MCF 10A (cell line): ENCODE measurements at regions not wholly inside any gene's neighbourhood (a gene's known extent, or its start where the extent isn't known, plus 50 kb on each side); places are given as distances from the start of the nearest gene placed in this dataset.
A peak's percentile ranks its signal among the peaks of the same experiment; 100 is the strongest.

Source experiments
- BruUV-seq: library from RNA; stranded (reverse); fragments of 400-500 nt; replicated peaks from 2 replicates; lab custom pipeline; 2021; lab: Mats Ljungman, UMichigan
- CTCF ChIA-PET: fragments of 300-600 bp; sonication (Branson Sonifier 250); formaldehyde crosslinking; extraction: SDS; loops from one replicate; lab custom pipeline; 2021; ENCODE audit warnings: antibody characterized with exemption, inconsistent platforms; lab: Yijun Ruan, JAX
- POLR2A ChIA-PET: fragments of 300-600, 350-650 bp; sonication (Branson Sonifier 250); formaldehyde crosslinking; extraction: SDS; loops from one replicate; lab custom pipeline; 2020; ENCODE audit warnings: antibody characterized with exemption, inconsistent platforms; lab: Yijun Ruan, JAX
- DNase-seq: peaks from one replicate; pipeline ENCODE4 v3.0.0-alpha.2; 2018; ENCODE audit not compliant: unreplicated experiment
- H3K27ac Mint-ChIP-seq: one replicate; pipeline ENCODE4 v1.8.0; 2022; ENCODE audit warnings: mild to moderate bottlenecking, low read depth, mixed read lengths; ENCODE audit not compliant: unreplicated experiment
- H3K27me3 Mint-ChIP-seq: one replicate; pipeline ENCODE4 v1.8.0; 2022; ENCODE audit warnings: mixed read lengths; ENCODE audit not compliant: insufficient read depth, unreplicated experiment
- H3K36me3 Mint-ChIP-seq: one replicate; pipeline ENCODE4 v1.8.0; 2022; ENCODE audit warnings: mild to moderate bottlenecking, moderate library complexity, mixed read lengths; ENCODE audit not compliant: insufficient read depth, unreplicated experiment
- H3K4me1 Mint-ChIP-seq: one replicate; pipeline ENCODE4 v1.8.0; 2022; ENCODE audit warnings: mixed read lengths; ENCODE audit not compliant: insufficient read depth, unreplicated experiment
- H3K4me3 Mint-ChIP-seq: one replicate; pipeline ENCODE4 v1.8.0; 2022; ENCODE audit warnings: mild to moderate bottlenecking, moderate library complexity, mixed read lengths; ENCODE audit not compliant: unreplicated experiment
- H3K9me3 Mint-ChIP-seq: one replicate; pipeline ENCODE4 v1.8.0; 2022; ENCODE audit warnings: mixed read lengths; ENCODE audit not compliant: unreplicated experiment
- CTCF ChIP-seq: fragments of 200-600 bp; IDR thresholded peaks from one replicate; pipeline ENCODE4 v1.8.0; 2022; ENCODE audit warnings: antibody characterized with exemption, mild to moderate bottlenecking; ENCODE audit not compliant: unreplicated experiment
- intact Hi-C: fragments of 100-400 bp; cut with micrococcal nuclease; formaldehyde crosslinking; loops from 2 replicates; pipeline ENCODE4 v1.14.1; 2022

- POLR2A ChIA-PET, result no interaction called here
- Mint-ChIP-seq H3K27me3 (no peaks in the 10 kb centered on the region), H3K27ac (no peak overlapping the region), H3K9me3 (peaks cover 10% of the 10 kb centered on the region), H3K36me3 (no peaks in the 10 kb centered on the region), H3K4me1 (peaks cover 5% of the 10 kb centered on the region), H3K4me3 (no peak overlapping the region)
- no TSS peak for BruUV-seq
- CTCF ChIA-PET, result no interaction called here
- intact Hi-C loops, result no loop called here
- DNase-seq, result no peak
- TF ChIP-seq CTCF, result no peak
Observed at GRCh38 chr1:73181190-73181540, 898.8 kb upstream of the NEGR1 start.

GRCh38 chr1:73180397-73181189 lies 898.3 kb upstream of the NEGR1 start:
- intact Hi-C loops, result no loop called here
- no peak overlapping the region for H3K4me3 Mint-ChIP-seq
- H3K9me3 Mint-ChIP-seq, result peaks cover 10% of the 10 kb centered on the region
- no peak overlapping the region for H3K27ac Mint-ChIP-seq
- TF ChIP-seq CTCF, result no peak
- BruUV-seq, result no TSS peak
- DNase-seq, result no peak
- peaks cover 5% of the 10 kb centered on the region for H3K4me1 Mint-ChIP-seq
- no peaks in the 10 kb centered on the region for H3K27me3 Mint-ChIP-seq
- H3K36me3 Mint-ChIP-seq, result no peaks in the 10 kb centered on the region
- CTCF ChIA-PET, result no interaction called here
- POLR2A ChIA-PET, result interaction anchor here (0.6 kb wide), 1 partner anchor 498 kb away, joined by 3 read pairs; no protein-coding TSS in a partner anchor

- Mint-ChIP-seq H3K4me1 (peaks cover 5% of the 10 kb centered on the region), H3K9me3 (no peaks in the 10 kb centered on the region), H3K27ac (no peak overlapping the region), H3K36me3 (no peaks in the 10 kb centered on the region), H3K27me3 (no peaks in the 10 kb centered on the region), H3K4me3 (no peak overlapping the region)
- peak; percentile 11 for DNase-seq
- ChIA-PET CTCF (no interaction called here), POLR2A (no interaction called here)
- BruUV-seq, result no TSS peak
- intact Hi-C loops, result no loop called here
- no peak for TF ChIP-seq CTCF
Observed at GRCh38 chr1:73176902-73177301, 894.6 kb upstream of the NEGR1 start.

GRCh38 chr1:73167009-73167657 lies 884.8 kb upstream of the NEGR1 start:
- Mint-ChIP-seq H3K27ac (no peak overlapping the region), H3K4me1 (no peaks in the 10 kb centered on the region), H3K9me3 (no peaks in the 10 kb centered on the region), H3K36me3 (no peaks in the 10 kb centered on the region), H3K4me3 (no peak overlapping the region), H3K27me3 (no peaks in the 10 kb centered on the region)
- no peak for TF ChIP-seq CTCF
- intact Hi-C loops, result no loop called here
- ChIA-PET POLR2A (no interaction called here), CTCF (interaction anchor here (0.6 kb wide), 2 partner anchors 144 to 541 kb away, joined by 3 to 5 read pairs; no protein-coding TSS in a partner anchor)
- DNase-seq, result no peak
- BruUV-seq, result no TSS peak
